ENCODE measurements at regions not wholly inside any gene's neighbourhood (a gene's known extent, or its start where the extent isn't known, plus 50 kb on each side); places are given as distances from the start of the nearest gene placed in this dataset.

DNA sequence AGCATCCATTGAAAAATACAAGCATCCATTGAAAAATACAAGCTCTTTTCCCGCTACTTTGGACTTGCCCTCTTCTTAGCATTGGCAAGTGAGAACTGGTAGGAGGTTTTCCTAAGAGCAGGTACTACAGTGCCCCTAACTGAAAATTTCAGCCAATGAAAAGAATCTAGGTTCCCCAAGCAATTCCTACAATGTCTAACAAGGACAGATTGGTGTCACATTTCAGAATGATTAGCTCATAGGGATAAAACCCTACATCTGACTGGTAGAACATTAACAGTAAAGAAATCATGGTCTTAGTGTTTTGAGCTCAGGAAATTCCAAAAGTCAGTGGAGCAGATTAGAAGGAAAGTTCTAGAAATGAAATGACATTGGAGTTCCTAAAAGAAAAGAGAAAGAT is 68.6 kb upstream of the QRFPR start:
- Histone ChIP-seq H3K27me3 (ENCODE audit: low read length) (no peaks in the 10 kb centered on the region), H3K27ac (ENCODE audit: low read depth, low read length) (no peak overlapping the region), H3K9me2 (replicated peaks; ENCODE audit: insufficient read depth, low read length) (no peaks in the 10 kb centered on the region), H3K4me2 (ENCODE audit: low read depth, low read length, poor library complexity, severe bottlenecking) (no peak overlapping the region), H3K9me3 (ENCODE audit: insufficient read depth, low read length) (no peaks in the 10 kb centered on the region), H3K4me3 (ENCODE audit: insufficient read depth, low read length, poor library complexity, severe bottlenecking) (no peak overlapping the region), H2AFZ (ENCODE audit: low read depth, low read length, severe bottlenecking) (no peak overlapping the region), H3F3A (ENCODE audit: insufficient read depth) (no peaks in the 10 kb centered on the region), H4K20me1 (ENCODE audit: low read depth, low read length) (no peaks in the 10 kb centered on the region), H3K79me2 (ENCODE audit: insufficient read depth, low read length) (no peaks in the 10 kb centered on the region), H3K9ac (ENCODE audit: low read length) (no peak overlapping the region), H3K36me3 (ENCODE audit: low read length) (no peaks in the 10 kb centered on the region)
- no peak for TF ChIP-seq EZH2phosphoT487 (conservative IDR thresholded peaks at IDR 0.05; ENCODE audit: low read length)
- TF ChIP-seq, protein P1, sequence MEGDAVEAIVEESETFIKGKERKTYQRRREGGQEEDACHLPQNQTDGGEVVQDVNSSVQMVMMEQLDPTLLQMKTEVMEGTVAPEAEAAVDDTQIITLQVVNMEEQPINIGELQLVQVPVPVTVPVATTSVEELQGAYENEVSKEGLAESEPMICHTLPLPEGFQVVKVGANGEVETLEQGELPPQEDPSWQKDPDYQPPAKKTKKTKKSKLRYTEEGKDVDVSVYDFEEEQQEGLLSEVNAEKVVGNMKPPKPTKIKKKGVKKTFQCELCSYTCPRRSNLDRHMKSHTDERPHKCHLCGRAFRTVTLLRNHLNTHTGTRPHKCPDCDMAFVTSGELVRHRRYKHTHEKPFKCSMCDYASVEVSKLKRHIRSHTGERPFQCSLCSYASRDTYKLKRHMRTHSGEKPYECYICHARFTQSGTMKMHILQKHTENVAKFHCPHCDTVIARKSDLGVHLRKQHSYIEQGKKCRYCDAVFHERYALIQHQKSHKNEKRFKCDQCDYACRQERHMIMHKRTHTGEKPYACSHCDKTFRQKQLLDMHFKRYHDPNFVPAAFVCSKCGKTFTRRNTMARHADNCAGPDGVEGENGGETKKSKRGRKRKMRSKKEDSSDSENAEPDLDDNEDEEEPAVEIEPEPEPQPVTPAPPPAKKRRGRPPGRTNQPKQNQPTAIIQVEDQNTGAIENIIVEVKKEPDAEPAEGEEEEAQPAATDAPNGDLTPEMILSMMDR (IDR thresholded peaks at IDR 0.05; ENCODE audit: insufficient read depth, low read length, poor library complexity, severe bottlenecking): no peak

- H2AFZ ChIP-seq (ENCODE audit: low read depth, low read length, severe bottlenecking): no peak overlapping the region
- H3K4me2 ChIP-seq (ENCODE audit: low read depth, low read length, poor library complexity, severe bottlenecking): no peak overlapping the region
- TF ChIP-seq, protein P1 (IDR thresholded peaks at IDR 0.05; ENCODE audit: insufficient read depth, low read length, poor library complexity, severe bottlenecking): no peak
- TF ChIP-seq EZH2phosphoT487 (conservative IDR thresholded peaks at IDR 0.05; ENCODE audit: low read length): no peak
- no peak overlapping the region for H3K27ac ChIP-seq (ENCODE audit: low read depth, low read length)
- no peak overlapping the region for H3K9ac ChIP-seq (ENCODE audit: low read length)
- H3K27me3 ChIP-seq (ENCODE audit: low read length): no peaks in the 10 kb centered on the region
- H3K36me3 ChIP-seq (ENCODE audit: low read length): no peaks in the 10 kb centered on the region
- H3F3A ChIP-seq (ENCODE audit: insufficient read depth): no peaks in the 10 kb centered on the region
- no peaks in the 10 kb centered on the region for H3K79me2 ChIP-seq (ENCODE audit: insufficient read depth, low read length)
- H3K4me3 ChIP-seq (ENCODE audit: insufficient read depth, low read length, poor library complexity, severe bottlenecking): no peak overlapping the region
- no peaks in the 10 kb centered on the region for H4K20me1 ChIP-seq (ENCODE audit: low read depth, low read length)
- no peaks in the 10 kb centered on the region for H3K9me3 ChIP-seq (ENCODE audit: insufficient read depth, low read length)
- H3K9me2 ChIP-seq (replicated peaks; ENCODE audit: insufficient read depth, low read length): no peaks in the 10 kb centered on the region
Measured at GRCh38 chr4:121448231-121448630, 67.4 kb upstream of the QRFPR start.

- no peaks in the 10 kb centered on the region for H4K20me1 ChIP-seq (ENCODE audit: low read depth, low read length)
- H3K27ac ChIP-seq (ENCODE audit: low read depth, low read length): no peak overlapping the region
- no peaks in the 10 kb centered on the region for H3K36me3 ChIP-seq (ENCODE audit: low read length)
- H3K27me3 ChIP-seq (ENCODE audit: low read length): no peaks in the 10 kb centered on the region
- H3F3A ChIP-seq (ENCODE audit: insufficient read depth): no peaks in the 10 kb centered on the region
- no peak overlapping the region for H2AFZ ChIP-seq (ENCODE audit: low read depth, low read length, severe bottlenecking)
- no peaks in the 10 kb centered on the region for H3K79me2 ChIP-seq (ENCODE audit: insufficient read depth, low read length)
- no peaks in the 10 kb centered on the region for H3K9me3 ChIP-seq (ENCODE audit: insufficient read depth, low read length)
- TF ChIP-seq EZH2phosphoT487 (conservative IDR thresholded peaks at IDR 0.05; ENCODE audit: low read length): no peak
- TF ChIP-seq, protein P1 (IDR thresholded peaks at IDR 0.05; ENCODE audit: insufficient read depth, low read length, poor library complexity, severe bottlenecking): no peak
- H3K9me2 ChIP-seq (replicated peaks; ENCODE audit: insufficient read depth, low read length): no peaks in the 10 kb centered on the region
- no peak overlapping the region for H3K4me2 ChIP-seq (ENCODE audit: low read depth, low read length, poor library complexity, severe bottlenecking)
- no peak overlapping the region for H3K4me3 ChIP-seq (ENCODE audit: insufficient read depth, low read length, poor library complexity, severe bottlenecking)
- H3K9ac ChIP-seq (ENCODE audit: low read length): no peak overlapping the region
Measured at GRCh38 chr4:121439669-121440068, 58.9 kb upstream of the QRFPR start.

All from SU-DHL-6 (cell line).